ENCODE measurements at regions not wholly inside any gene's neighbourhood (a gene's known extent, or its start where the extent isn't known, plus 50 kb on each side); places are given as distances from the start of the nearest gene placed in this dataset.

DNA sequence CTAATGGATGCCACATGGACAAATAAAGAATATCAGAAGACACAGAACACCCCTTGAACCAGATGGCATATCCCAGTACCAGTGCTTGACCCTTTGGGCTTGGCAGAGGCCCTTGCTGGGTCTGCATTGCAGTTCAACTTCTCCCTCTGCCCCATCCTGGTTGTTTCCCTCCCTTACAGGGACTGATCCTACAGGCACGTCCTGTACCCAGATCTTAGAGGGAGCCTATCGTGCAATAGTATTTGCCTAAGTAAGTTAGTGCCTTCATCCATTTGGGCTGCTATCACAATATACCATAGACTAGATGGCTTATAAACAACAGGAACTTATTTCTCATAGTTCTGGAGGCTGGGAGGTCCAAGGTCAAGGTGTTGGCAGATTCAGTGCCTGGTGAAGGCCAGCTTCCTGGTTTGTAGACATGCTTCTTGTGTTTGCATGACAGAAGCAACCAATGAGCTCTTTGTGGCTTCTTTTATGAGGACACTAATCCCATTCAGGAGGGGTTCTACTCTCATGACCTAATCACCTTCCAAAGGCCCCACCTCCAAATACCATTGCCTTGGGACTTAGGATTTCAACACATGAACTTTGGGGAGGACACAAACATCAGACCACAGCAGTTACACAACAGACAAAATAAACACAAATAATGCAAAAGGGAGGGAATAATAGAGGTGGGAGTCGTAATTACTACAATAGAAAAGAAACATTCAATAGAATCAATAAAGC lies 146.5 kb upstream of the MSX1 start:
- no peak for TF ChIP-seq CTCF (IDR thresholded peaks at IDR 0.05)
- TF ChIP-seq POLR2A (IDR thresholded peaks at IDR 0.05) = no peak
